ENCODE measurements at regions not wholly inside any gene's neighbourhood (a gene's known extent, or its start where the extent isn't known, plus 50 kb on each side); places are given as distances from the start of the nearest gene placed in this dataset.
A peak's percentile ranks its signal among the peaks of the same experiment; 100 is the strongest.
"Not testable (repeated sequence)": the region's sequence is repeated elsewhere in the genome, so short reads cannot be mapped to it uniquely, and the experiment has no call there.

- TF ChIP-seq, protein P1, sequence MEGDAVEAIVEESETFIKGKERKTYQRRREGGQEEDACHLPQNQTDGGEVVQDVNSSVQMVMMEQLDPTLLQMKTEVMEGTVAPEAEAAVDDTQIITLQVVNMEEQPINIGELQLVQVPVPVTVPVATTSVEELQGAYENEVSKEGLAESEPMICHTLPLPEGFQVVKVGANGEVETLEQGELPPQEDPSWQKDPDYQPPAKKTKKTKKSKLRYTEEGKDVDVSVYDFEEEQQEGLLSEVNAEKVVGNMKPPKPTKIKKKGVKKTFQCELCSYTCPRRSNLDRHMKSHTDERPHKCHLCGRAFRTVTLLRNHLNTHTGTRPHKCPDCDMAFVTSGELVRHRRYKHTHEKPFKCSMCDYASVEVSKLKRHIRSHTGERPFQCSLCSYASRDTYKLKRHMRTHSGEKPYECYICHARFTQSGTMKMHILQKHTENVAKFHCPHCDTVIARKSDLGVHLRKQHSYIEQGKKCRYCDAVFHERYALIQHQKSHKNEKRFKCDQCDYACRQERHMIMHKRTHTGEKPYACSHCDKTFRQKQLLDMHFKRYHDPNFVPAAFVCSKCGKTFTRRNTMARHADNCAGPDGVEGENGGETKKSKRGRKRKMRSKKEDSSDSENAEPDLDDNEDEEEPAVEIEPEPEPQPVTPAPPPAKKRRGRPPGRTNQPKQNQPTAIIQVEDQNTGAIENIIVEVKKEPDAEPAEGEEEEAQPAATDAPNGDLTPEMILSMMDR (IDR thresholded peaks at IDR 0.05; ENCODE audit: unreplicated experiment in 3 of 3) = no peak
- Mint-ChIP-seq H3K4me1 (no peaks in the 10 kb centered on the region), H3K27ac (no peak overlapping the region), H3K9me3 (peaks cover 3% of the 10 kb centered on the region), H3K4me3 (no peak overlapping the region), H3K36me3 (ENCODE audit: low read depth) (no peaks in the 10 kb centered on the region), H3K27me3 (ENCODE audit: low read depth) (no peaks in the 10 kb centered on the region)
Observed at GRCh38 chr4:181874602-181875001, 368.6 kb upstream of the TENM3 start.

- Mint-ChIP-seq H3K27ac (no peak overlapping the region), H3K4me3 (no peak overlapping the region), H3K36me3 (ENCODE audit: low read depth) (no peaks in the 10 kb centered on the region), H3K27me3 (ENCODE audit: low read depth) (peaks cover 3% of the 10 kb centered on the region), H3K9me3 (peaks cover 3% of the 10 kb centered on the region), H3K4me1 (peaks cover 9% of the 10 kb centered on the region)
- TF ChIP-seq, protein P1 (IDR thresholded peaks at IDR 0.05; ENCODE audit: unreplicated experiment in 3 of 3) = no peak
Observed at GRCh38 chr4:181877329-181877848, 365.8 kb upstream of the TENM3 start.

DNA sequence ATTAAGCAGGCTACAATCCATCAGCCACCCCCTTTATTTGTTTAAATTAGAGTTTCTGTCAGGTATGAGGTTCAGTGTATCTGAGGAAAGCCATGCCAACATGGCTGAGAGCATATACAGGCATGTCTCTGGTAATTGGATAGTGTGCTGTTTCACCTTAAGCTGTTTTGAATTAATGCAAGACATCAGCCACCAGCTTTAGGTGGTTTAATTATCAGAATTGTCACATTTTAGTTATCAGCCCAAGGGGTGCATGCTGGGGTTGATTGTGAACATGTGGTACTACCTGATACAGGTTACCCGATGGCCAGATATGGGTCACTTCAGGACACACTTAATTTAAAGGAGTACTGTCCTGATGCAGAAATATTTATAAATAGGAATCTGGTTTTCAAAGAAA lies 353.2 kb upstream of the TENM3 start:
- H3K36me3 Mint-ChIP-seq (ENCODE audit: low read depth) = no peaks in the 10 kb centered on the region
- H3K27me3 Mint-ChIP-seq (ENCODE audit: low read depth) = no peaks in the 10 kb centered on the region
- no peaks in the 10 kb centered on the region for H3K9me3 Mint-ChIP-seq
- TF ChIP-seq, protein P1 (IDR thresholded peaks at IDR 0.05; ENCODE audit: unreplicated experiment in 3 of 3) = no peak
- H3K4me3 Mint-ChIP-seq = no peak overlapping the region
- no peak overlapping the region for H3K27ac Mint-ChIP-seq
- peaks cover 11% of the 10 kb centered on the region for H3K4me1 Mint-ChIP-seq

- TF ChIP-seq, protein P1 (IDR thresholded peaks at IDR 0.05; ENCODE audit: unreplicated experiment in 3 of 3) = no peak
- Mint-ChIP-seq H3K27ac (peak overlapping the region in 1 of 3 experiments; percentile 33), H3K4me3 (no peak overlapping the region), H3K4me1 (peaks cover 11% of the 10 kb centered on the region), H3K9me3 (no peaks in the 10 kb centered on the region), H3K27me3 (ENCODE audit: low read depth) (no peaks in the 10 kb centered on the region), H3K36me3 (ENCODE audit: low read depth) (no peaks in the 10 kb centered on the region)
Observed at GRCh38 chr4:181890911-181891310, 352.3 kb upstream of the TENM3 start.

DNA sequence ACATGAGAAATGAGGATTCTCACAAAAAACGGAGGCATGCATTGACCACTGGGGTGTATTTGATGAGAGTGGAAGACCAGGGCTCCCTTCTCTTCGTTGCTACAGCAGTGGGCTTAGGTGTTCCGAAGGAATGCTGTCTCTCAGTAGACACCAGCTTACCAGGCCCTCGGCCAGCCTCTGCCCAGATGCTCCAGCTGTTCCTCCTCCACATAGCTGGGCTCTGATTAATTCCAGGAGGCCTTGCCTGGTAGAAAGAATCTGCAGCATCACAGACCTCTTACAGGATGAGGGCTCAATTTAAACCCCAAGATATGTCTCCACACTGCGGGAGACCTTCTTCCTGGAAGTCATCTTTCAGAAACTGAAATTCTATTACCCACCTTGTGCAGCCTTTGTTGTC lies 346.6 kb upstream of the TENM3 start:
- TF ChIP-seq, protein P1 (IDR thresholded peaks at IDR 0.05; ENCODE audit: unreplicated experiment in 3 of 3) = no peak
- H3K4me3 Mint-ChIP-seq = no peak overlapping the region
- H3K27me3 Mint-ChIP-seq (ENCODE audit: low read depth) = peaks cover 4% of the 10 kb centered on the region
- H3K36me3 Mint-ChIP-seq (ENCODE audit: low read depth) = no peaks in the 10 kb centered on the region
- no peaks in the 10 kb centered on the region for H3K9me3 Mint-ChIP-seq
- peaks cover under 1% of the 10 kb centered on the region for H3K4me1 Mint-ChIP-seq
- no peak overlapping the region for H3K27ac Mint-ChIP-seq

DNA sequence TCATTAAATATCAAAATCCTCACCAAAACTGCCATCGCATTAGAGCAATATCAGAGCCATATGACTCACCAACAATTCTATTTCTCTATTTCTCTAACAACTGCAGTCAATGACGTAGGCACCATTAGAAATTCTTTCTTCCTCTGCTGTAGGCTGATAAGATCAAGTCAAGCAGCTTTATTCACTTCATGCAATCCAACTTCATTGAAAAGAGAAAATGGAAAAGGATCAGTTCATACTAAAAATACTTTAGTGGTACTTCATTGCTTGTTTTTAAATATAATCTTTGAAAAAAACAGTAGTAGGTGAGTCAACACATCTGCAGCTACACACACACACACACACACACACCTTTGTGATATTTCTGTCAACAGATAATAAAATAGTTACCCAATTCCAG lies 345.3 kb upstream of the TENM3 start:
- no peaks in the 10 kb centered on the region for H3K9me3 Mint-ChIP-seq
- TF ChIP-seq, protein P1 (IDR thresholded peaks at IDR 0.05; ENCODE audit: unreplicated experiment in 3 of 3) = no peak
- no peaks in the 10 kb centered on the region for H3K4me1 Mint-ChIP-seq
- peaks cover 4% of the 10 kb centered on the region for H3K27me3 Mint-ChIP-seq (ENCODE audit: low read depth)
- no peak overlapping the region for H3K4me3 Mint-ChIP-seq
- H3K27ac Mint-ChIP-seq = no peak overlapping the region
- peaks cover 3% of the 10 kb centered on the region for H3K36me3 Mint-ChIP-seq (ENCODE audit: low read depth)

GRCh38 chr4:181902404-181902803 lies 340.8 kb upstream of the TENM3 start:
- Mint-ChIP-seq H3K9me3 (peaks cover 15% of the 10 kb centered on the region), H3K36me3 (ENCODE audit: low read depth) (peaks cover 21% of the 10 kb centered on the region)
- H3K4me1 Mint-ChIP-seq; H3K27me3 Mint-ChIP-seq (ENCODE audit: low read depth); H3K27ac Mint-ChIP-seq; H3K4me3 Mint-ChIP-seq: not testable (repeated sequence)
